H1 (cell line): ENCODE measurements at regions not wholly inside any gene's neighbourhood (a gene's known extent, or its start where the extent isn't known, plus 50 kb on each side); places are given as distances from the start of the nearest gene placed in this dataset.

Experiments
- SUZ12 ChIP-seq: fragments of 200-600 bp; sonication (generic); IDR thresholded peaks from 2 replicates; pipeline ENCODE4 v1.6.1; 2012; ENCODE audit warnings: mild to moderate bottlenecking, inconsistent platforms, low read length, moderate library complexity, mixed read lengths
- TCF12 ChIP-seq: IDR thresholded peaks from 2 replicates; pipeline ENCODE4 v1.6.1; 2011; ENCODE audit warnings: low read depth, mild to moderate bottlenecking, low read length

DNA sequence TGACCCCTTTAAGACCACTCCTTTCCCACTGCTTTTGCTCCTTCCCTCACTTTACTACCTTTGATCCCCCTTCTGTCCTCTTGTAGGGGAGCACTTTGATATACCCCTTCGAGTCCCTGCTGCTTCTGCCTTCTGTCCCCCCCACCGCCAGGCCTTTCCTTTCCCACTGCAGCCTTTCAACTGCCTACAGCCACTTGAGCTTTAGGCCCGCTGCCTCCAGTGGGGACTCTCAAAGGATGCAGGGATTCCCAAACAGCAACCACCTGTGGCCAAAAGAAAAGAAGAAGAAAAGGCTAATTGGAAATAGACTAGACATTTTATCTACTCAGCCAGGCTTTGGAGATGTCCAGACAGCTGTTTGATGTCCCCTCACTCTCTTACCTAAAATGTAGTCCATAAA lies 77.0 kb upstream of the DTNBP1 start (continued):
- TF ChIP-seq TCF12 (no peak), SUZ12 (no peak)
- TF ChIP-seq, all 59 proteins: peak for 2
